GM19351 (cell line): ENCODE measurements at regions not wholly inside any gene's neighbourhood (a gene's known extent, or its start where the extent isn't known, plus 50 kb on each side); places are given as distances from the start of the nearest gene placed in this dataset.
"Not testable (repeated sequence)": the region's sequence is repeated elsewhere in the genome, so short reads cannot be mapped to it uniquely, and the experiment has no call there.

Experiments
- ATAC-seq: cut with Tn5 transposase; IDR thresholded peaks from one replicate; pipeline ENCODE4 v1.9.1; 2021; ENCODE audit warnings: mild to moderate bottlenecking, moderate library complexity; ENCODE audit not compliant: unreplicated experiment

DNA sequence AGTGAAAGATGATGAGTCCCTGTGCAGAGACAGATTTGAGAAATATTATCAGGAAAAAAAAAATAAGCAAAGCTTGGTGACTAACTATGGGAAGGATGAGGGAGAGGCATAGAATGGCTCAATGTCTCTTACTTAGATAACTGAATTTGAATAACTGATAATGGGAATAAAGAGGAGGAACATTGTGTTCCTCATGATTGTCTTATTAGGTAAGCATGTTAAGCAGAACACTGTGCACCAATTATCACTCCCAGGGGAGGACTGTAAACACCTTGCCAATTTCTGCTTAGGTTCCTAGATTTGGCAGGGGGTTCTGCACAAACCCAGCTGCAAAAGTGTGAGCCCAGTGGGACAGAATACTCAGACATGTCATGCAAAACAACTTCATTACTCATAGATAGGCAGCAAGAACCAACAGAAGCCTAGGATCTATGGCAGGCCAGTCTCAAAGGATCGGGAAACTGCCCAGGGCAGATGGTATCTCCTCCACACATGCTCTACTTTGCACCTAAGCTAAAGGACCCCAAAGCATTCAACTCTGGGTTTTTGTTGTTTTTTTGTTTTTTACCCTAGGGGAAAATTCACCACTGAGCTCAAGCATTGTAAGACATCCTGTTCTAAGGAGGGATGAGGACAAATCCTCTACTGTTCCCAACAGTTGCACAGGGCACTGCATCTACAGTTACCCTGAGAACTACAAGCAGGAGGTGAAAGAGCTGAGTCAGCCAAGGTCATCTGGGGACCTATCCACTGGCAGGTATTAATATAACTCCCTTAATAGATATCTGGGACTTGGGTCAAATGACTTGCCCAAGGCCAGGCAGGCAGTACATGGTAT, 907.0 kb downstream of the RAPGEF2 start:
- ATAC-seq: no peak

DNA sequence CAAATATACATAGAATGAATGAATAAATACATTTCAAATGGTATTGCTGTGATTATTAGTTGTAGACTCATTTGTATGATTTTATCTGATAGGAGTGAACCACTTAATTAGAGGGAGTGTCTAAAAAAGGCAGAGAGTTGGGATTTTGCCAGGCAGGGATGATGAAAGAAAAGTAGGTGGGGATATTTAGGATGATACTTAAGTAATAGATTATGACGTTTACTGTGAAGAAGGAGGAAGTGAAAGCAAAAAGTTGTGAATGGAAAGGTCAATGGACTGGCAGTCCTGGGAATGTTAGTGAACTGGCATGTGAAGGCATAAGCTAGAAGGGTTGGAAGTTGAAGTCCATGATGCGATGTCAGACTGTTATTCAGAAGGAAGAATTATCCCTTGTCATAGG, 917.1 kb downstream of the RAPGEF2 start:
- no peak for ATAC-seq

DNA sequence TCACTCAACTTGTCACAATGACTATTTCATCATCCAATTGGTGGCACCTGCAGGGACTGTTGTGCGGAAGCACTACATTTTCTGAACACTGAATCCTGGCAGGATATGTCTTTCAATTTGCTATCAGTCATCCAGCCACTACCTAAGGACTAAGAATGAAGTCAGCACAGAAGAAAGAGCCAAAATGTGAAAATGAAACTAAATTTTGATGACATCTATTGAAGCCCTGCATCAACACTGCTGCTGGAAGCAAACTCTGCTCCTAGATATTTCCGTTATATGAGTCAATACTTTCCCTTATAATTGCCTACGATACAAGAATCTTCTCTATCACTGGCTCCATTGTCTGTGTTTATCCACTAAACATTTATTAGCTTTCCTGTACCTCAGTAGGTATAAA, 917.9 kb downstream of the RAPGEF2 start:
- ATAC-seq: no peak

DNA sequence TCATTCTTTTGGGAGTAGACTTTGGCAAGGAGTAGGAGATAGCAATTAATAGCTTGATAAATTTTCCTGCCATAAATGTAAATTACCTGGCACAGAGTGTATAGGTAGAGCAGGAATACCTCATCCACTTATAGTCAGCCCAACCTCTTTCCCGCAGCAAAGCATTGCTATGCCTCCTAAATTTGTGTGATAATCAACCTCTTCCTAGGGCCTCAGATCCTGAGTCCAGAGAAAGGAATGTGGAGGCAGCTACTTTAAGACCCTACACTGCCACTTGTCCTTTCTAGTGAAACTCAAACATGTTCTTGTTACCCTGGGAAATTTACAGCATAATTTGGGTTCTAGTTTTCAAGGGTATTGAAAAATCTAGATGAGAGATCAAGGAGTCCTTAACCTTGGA, 919.0 kb downstream of the RAPGEF2 start:
- no peak for ATAC-seq

DNA sequence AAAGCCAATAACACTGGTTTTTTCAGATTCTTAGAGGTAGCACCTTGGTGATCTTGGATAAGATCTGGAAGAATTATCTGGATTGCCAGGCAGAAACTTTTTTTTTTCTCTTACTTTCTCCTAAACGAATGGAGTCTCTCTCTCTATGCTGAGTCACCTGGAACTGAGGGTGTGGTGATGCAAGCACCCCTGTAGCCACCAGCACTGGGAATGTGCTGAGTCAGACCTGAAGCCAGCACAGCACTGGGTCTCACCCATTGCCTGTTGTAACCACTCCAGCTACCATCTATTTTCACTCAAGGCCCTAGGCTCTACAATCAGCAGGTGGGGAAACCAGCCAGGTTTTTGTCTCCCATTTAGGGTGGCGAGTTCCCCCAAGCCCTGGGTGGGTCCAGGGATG, 923.8 kb downstream of the RAPGEF2 start:
- no peak for ATAC-seq

DNA sequence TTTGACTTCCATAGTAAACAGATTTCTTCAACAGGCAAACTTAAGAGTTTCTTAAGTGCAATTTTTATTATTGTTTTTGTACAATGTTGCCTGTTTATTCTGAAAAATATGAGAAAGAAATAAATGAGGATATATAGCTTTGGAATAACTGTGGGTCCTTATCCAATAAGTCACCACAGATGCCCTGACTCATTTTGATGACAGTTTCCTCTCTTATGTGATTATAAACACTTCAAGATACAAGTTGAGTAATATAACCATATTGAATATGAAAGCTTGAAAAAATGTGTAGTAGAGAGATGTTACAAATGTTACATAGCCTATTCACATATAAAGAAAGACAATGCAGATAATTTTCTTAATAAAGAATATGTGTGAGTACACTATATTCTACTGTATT, 931.6 kb downstream of the RAPGEF2 start:
- ATAC-seq: no peak

DNA sequence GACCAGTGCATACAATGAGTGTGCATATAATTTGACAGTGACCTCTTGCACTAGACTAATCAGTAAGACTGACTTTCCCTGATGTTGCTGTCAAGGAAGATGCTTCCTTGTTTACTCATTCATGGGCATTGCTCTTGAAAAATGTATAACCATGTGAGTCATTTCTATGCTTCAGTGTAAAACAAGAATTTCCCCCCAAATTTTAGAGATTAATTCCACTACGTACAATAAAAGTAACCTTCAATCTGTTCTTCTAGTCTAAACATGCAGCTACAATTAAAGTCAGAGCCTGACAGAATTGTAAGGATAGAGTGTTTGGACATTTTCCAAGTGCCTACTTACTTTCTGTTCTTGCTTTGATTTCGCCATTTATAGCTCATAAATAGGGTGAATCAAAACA, 935.7 kb downstream of the RAPGEF2 start:
- ATAC-seq: no peak

DNA sequence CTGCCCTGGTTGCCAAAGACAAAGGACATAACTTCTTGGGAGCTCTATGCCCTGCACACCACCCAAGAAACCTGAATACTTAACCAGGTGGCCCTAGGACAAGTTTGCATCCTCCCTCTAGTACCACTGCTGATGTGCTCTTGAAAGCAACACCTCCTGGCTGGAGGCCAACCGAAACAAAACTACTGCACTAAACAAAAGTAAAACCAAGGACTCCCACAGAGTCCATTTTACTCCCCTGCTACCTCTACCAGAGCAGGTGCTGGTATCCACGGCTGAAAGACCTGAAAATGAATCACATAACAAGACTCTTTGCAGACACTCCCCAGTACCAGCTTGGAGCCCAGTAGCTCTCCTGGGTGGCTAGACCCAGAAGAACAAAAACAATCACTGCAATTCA, 941.8 kb downstream of the RAPGEF2 start:
- ATAC-seq: no peak

DNA sequence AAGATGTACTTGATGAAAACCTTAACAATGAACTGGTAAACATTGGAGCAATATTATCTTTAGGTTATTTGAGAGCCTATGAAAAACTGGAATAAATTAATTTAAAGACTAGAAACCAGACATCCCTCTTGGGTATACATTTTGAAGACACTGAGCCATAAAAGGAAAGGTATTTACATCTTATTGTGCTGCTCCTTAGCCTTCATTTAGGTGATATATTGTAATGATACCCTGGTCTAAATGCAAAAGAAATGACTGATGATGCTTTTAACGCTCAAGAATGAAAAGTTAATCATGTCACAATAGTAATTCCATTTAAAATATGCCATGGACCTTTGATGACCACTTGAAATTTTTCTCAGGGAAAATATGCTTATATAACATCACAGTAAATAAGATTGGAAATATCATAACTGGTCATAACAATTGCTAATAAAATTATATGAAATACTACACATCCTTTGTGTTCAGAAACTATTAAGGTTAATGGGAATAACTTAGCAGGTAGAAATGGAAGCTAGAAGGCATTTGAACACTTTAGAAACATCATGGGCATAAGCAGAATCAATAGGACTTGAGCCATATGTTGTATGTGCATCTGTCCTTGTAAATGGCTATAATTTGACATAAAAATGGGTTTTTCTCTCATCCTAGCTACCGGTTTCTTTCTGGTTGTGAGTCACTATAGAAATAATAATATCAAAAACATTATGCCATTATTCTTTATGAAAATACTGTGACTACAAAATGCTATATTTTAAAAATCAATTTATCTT, 979.7 kb downstream of the RAPGEF2 start:
- ATAC-seq: no peak

DNA sequence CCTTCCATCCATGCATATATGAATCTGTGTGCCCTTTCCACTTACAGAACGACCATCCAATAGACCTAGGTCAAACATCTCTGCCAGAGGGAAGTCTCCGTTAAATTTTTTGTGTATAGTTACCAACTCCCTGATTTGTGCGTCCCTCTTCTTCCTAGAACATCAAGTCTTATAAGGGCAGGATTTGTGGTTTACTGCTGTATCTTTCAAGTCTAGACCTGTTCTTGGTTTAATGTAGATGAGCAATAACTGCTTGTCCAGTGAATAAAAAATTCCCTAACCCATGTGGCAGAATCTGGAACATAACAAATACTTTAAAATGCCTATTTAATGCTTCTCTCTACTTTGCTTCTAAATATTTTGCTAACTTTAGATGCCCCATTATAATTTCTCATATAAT, 988.8 kb downstream of the RAPGEF2 start:
- no peak for ATAC-seq

DNA sequence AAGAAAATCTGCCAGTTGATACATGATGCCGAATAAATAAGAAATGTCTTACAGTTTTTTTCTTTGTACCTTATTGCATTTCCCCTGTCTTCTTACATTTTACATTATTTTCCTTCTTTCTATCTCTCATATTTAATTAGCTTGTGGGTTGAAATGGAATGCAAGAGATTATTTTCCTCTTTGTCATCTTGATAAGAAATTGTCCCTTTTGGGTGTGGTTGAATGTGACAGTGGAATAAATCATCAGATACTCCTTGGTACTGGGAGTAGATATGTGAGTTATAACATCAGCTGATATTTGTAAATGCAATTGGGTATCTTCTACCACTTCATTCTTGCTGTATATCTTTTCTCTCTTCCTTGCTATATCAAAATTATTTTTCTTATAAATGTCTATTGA, 997.4 kb downstream of the RAPGEF2 start:
- ATAC-seq: no peak

DNA sequence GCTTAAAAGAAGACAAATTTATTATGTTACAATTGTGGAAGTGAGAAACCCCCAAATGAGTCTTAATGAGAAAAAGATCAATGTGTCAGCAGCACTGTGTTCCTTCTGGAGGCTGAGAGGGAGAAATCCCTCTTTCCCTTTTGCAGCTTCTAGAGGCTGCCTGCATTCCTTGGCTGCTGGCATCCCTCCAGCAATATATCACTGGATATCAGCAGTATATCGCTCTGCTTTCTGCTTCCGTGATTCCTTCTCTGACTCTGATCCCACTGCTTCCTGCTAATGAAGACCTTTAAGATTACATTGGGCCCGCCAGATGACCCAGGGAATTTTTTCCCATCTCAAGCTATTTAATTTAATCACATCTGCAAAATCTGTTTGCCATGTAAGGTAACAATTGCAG, 1008.0 kb downstream of the RAPGEF2 start:
- no peak for ATAC-seq

DNA sequence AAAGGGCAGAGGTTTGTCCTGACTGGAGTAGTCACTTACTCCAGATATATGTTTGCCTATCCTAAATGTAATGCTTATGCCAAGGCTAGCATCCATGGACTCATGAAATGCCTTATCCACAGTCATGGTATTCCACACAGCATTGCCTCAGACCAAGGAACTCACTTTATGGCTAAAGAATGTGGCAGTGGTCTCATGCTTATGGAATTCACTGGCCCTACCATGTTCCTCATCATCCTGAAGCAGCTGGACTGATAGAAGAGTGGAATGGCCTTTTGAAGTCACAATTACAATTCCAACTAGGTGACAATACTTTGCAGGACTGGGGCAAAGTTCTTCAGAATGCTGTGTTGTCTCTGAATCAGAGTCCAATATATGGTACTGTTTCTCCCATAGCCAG, 1014.8 kb downstream of the RAPGEF2 start:
- no peak for ATAC-seq

DNA sequence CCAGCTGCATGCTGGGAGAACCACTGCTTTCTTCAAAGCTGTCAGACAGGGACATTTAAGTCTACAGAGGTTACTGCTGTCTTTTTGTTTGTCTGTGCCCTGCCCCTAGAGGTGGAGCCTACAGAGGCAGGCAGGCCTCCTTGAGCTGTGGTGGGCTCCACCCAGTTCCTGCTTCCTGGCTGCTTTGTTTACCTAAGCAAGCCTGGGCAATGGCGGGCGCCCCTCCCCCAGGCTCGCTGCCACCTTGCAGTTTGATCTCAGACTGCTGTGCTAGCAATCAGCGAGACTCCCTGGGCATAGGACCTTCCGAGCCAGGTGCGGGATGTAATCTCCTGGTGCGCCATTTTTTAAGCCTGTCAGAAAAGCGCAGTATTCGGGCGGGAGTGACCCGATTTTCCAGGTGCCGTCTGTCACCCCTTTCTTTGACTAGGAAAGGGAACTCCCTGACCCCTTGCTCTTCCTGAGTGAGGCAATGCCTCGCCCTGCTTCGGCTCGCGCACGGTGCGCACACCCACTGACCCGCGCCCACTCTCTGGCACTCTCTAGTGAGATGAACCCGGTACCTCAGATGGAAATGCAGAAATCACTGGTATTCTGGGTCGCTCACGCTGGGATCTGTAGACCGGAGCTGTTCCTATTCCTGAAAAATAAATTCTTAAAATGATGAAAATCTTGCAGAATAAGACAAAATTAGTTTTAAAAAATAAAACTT, 1022.9 kb downstream of the RAPGEF2 start:
- not testable (repeated sequence) for ATAC-seq

DNA sequence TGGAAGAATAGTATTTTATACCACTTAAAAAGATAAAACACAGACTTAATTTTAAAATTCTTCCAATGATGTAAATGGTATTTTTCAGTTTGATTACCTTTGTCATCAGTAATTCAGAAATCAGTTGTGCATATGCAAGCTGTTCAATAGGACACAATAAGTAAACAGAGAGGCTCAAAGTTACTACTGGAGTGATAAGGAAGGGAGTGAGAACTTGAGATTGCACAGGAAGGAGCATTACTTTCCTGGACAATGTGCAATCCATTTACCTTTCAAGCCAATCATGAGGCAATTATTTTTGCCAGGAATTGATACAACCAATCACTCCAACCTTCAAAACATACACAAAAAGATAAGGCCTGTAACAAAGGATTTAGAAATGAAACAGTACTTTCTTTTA, 1024.3 kb downstream of the RAPGEF2 start:
- ATAC-seq: no peak

DNA sequence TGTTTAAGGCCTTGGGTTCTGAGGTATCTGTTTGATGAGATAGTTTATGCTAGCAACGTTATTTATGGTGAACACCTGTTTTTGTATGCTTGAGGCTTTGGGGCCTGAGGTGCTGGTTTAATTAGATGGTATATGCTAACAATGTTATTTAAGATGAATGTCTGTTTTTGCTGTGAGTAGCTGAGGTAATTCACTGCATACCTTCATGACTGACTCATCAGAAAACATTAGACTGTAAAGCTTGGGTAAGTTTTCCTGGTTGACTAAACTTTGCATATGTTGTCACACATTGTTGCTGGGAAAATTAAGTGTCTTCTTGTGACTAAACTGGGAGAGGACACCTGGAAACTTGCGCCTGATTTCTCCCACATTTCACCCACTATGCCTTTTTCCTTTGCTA, 1026.6 kb downstream of the RAPGEF2 start:
- ATAC-seq: no peak

DNA sequence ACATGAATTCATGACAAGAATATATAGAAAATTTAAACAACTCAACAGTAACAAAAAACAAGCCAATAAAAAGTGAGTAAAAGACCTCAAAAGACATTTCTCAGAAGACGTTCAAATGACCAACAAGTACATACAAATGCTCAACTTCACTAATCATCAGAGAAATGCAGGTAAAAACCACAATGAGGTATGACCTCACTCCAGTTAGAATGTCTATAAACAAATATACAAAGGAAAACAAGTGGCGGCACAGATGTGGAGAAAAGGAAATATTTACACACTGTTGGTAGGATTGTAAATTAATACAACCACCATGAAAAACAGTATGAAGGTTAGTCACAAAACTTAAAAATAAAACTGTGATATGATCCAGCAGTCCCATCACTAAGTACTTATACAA, 1033.1 kb downstream of the RAPGEF2 start:
- ATAC-seq: no peak

DNA sequence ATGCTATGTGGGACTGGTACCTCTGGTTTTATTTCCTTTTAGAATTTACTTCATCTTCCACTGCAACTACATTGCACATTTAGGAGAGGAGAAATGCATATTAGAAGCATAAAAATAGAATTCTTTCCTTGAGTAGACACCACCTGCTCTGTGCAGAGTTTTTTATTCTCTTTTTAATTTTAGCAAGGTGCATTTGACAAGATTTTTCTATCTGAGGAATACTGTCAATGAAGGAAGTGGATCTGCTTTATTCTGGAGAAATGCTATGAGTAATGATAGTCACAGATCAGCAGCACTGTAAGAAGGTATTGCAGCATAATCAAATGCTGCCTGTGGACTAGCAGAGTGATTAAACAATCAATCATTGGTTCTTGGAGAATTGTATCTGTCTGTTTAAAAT, 1038.3 kb downstream of the RAPGEF2 start:
- no peak for ATAC-seq

DNA sequence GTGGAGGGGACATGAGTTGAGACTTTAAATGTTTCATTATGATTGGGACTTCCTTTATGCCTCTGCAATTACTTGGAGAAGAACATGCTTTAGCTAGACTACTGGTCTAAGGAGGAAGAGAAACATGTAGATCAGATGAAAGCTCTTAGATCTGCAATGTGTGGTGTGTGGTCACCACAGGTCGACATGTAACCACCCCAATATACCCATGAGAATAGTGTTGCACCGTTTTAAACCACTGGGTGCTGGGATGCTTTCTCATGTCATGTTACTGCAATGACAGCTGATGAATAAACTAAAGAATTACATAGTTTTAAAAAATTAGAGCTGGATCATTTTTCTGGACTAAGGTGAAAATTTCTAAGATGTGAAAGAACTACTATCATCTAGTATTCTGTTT, 1039.7 kb downstream of the RAPGEF2 start:
- ATAC-seq: peak; percentile 99

DNA sequence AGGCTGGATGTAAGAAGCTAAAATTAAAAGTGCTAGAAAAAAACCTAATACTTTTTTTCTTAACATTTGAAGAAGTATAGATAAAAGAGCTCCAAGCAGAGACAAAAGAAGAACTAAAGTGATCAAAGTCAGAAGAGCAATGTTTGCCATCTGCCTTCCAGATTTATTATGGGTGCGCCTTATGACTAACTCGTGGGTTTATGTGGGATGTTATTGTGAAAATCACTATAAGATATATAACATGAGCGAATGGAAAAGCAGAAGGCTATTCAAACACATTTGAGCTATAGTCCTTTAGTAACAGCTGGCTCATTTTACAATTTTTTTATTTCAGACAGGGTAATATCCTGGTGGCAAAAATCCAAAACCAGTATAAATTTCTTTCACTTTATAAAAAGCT, 1040.7 kb downstream of the RAPGEF2 start:
- ATAC-seq: no peak

DNA sequence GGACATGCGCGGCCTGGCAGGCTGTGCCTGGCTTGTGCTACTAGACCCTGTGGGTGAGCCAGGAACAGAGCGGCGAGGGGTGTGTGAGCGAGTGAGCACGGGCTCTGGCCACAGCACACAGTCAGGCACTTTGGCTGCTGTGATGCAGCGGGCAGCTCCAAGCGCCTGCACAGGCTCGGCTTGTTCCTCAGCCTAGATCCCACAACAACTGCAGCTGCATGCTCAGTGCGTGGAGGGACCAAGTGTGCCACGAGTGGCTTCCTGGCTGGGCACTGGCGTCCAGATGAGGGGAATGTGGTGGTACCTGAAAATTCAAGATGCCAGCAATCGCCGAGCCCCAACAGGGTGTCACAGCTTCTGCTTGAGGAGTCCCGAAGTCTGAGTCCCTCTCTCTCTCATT, 1056.6 kb downstream of the RAPGEF2 start:
- no peak for ATAC-seq

DNA sequence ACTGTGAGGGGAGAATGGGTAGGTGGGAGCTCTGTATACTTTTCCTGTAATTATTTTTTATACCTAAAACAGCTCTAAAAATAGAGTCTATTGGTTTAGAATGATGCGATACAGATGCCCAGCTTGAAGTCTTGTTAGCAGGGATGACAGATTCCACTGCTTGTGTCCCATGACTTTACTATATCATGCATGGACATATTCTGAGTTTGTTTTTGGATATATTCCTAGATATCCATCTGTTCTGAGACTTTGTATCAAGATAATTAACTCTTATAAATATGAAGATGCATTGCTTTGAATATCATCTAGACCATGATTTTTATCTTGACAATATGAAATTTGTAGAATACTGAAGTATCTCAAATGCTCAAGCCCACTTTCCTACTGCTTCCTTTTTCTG, 1058.1 kb downstream of the RAPGEF2 start:
- no peak for ATAC-seq
